Upper lobe of left lung (tissue), 4 donors: ENCODE measurements at regions not wholly inside any gene's neighbourhood (a gene's known extent, or its start where the extent isn't known, plus 50 kb on each side); places are given as distances from the start of the nearest gene placed in this dataset.

Experiments
- CTCF ChIP-seq, 6 experiments: fragments of 450-650 bp in 4 of 6; fragments of 200-600 bp in 2 of 6; sonication (generic) in 2 of 6; IDR thresholded peaks; one replicate each; pipeline ENCODE4 v1.5.1; 2016 to 2019; ENCODE audit warnings: antibody characterized with exemption in 6 of 6
- POLR2A ChIP-seq, 4 donors: fragments of 450-650 bp; IDR thresholded peaks; one replicate each; pipeline ENCODE4 v1.5.1; 2016 to 2017; ENCODE audit warnings: antibody characterized with exemption in 4 of 4, mild to moderate bottlenecking in 2 of 4

GRCh38 chr1:234954613-234955012 is 174.0 kb downstream of the TOMM20 start:
- no peak for TF ChIP-seq CTCF (IDR thresholded peaks at IDR 0.05)
- TF ChIP-seq POLR2A (IDR thresholded peaks at IDR 0.05): no peak
